Stimulated activated CD8-positive, alpha-beta memory T cell treated with anti-CD3 and anti-CD28 coated beads, Interleukin-15, amount 100 ng/mL, for 24 hours (primary cell): ENCODE measurements at regions not wholly inside any gene's neighbourhood (a gene's known extent, or its start where the extent isn't known, plus 50 kb on each side); places are given as distances from the start of the nearest gene placed in this dataset.

Experiments
- DNase-seq: peaks from one replicate; pipeline ENCODE4 v3.0.0-alpha.2; 2020; ENCODE audit warnings: low read depth

GRCh38 chr22:48651981-48652538 lies 1175.6 kb downstream of the BRD1 start:
- no peak for DNase-seq

DNA sequence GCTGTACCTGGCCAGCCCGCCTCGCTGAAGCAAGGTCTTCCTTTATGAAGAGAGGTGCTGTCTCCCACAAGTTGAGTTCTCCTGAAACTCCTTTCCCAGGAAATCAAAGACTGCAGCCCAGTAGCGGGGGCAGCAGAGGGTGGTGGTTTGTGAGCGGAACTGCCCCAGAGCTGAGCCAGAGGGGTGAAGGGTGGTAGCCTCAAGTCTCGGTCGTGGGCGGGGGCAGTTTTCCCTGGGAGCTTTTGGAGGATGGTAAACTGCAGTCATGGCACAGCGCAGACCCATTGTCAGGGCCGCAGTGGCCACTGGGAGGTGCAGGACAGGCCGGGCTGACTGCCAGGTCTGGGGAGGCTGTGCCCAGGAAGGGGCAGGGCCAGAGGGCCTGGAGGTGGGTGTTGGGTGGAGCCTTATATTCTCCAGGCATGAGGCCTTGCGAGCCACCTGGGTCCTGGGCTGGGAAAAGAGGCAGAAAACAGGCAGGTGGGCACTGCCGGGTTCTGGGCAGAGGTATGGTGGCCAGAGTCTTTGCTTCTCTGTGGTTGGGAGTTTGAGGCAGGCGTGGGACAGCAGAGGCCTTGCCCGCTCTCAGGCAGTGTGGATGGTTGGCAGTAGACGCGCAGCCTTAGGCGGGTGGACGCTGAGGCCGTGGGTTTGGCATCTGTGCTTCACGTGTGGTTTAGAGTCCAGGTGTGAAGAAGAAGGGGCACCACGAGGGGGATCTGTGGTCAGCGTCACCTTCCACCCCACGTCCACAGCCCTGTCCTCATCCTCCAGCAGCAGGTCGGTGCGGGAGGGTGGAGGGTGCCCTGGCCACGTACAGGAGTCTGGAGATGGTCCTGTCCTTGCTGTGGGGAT lies 1176.4 kb downstream of the BRD1 start:
- no peak for DNase-seq

DNA sequence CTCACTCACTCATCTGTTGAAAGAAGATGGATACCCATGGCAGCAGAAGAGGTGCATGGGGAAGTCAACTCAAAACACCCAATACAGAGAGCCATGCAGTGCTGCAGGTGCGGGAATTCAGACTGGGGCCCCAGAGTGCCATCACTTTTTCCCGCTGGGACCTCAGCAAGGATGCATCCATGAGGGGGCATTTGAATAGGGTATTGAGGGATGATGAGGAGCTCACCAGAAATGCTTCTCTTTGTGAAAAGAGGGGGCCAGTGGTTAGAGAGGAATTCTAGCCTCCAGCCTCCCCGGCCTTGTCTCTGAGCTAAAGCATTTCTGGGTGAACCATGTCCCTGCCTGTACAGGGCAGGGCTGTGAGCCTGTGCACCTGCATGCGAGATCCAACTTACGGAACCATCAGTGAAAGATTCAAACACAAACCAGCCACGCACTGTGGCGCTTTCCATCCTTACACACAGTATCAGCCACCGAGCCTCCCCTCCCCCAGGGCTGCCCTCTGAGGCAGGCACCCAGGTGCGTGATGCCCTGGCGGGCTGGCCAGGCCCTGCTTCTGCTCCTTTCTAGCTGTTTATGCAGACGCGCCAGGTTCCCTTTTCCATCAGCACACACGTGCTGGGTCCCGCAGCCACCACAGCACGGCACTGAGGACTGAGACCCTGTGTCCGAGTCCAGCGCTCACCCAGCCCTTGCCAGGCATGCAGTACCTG lies 1177.2 kb downstream of the BRD1 start:
- no peak for DNase-seq

DNA sequence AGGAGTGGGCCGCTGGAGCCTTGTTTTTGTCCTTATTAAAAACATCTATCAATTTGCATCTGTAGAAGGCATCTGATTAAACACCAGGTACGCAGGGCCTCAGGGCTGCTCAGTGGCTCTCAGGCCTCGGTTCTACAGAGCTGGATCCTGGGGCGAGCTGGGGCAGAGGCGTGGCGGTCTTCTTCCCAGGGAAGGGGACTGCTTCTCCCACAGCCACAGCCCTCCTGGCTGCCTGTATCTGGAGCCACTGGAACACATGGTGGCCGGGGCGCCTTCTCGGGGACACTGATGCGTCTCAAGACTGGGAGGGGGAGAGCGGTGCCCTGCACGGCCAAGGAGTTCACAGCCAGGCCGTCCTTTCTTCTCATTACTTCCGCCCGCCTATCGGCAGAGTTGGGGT lies 1178.2 kb downstream of the BRD1 start:
- DNase-seq = no peak

DNA sequence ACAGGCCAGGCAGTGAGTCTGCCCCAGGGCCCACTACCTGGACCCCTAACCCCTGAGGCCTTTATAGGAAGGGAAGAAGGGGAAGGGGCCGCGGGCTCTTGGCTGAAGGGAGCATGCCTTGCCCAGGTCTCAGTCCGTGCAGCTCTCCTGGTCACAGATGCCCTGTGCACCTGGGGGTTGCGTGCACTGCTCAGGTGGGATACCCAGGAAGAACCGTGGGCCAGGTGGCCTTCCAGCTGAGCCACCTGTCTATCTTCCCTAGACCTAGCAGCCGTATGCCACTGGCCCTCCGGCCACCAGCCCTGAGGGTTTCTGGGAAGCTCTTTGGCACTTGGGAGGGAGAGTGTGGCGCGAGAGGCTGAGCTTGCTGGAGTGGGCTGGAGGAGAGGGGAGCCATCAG lies 1178.6 kb downstream of the BRD1 start:
- DNase-seq = no peak

GRCh38 chr22:48647606-48648515 lies 1179.8 kb downstream of the BRD1 start:
- DNase-seq = no peak

- no peak for DNase-seq
These were observed 1180.6 kb downstream of the BRD1 start for GRCh38 chr22:48647051-48647450.

DNA sequence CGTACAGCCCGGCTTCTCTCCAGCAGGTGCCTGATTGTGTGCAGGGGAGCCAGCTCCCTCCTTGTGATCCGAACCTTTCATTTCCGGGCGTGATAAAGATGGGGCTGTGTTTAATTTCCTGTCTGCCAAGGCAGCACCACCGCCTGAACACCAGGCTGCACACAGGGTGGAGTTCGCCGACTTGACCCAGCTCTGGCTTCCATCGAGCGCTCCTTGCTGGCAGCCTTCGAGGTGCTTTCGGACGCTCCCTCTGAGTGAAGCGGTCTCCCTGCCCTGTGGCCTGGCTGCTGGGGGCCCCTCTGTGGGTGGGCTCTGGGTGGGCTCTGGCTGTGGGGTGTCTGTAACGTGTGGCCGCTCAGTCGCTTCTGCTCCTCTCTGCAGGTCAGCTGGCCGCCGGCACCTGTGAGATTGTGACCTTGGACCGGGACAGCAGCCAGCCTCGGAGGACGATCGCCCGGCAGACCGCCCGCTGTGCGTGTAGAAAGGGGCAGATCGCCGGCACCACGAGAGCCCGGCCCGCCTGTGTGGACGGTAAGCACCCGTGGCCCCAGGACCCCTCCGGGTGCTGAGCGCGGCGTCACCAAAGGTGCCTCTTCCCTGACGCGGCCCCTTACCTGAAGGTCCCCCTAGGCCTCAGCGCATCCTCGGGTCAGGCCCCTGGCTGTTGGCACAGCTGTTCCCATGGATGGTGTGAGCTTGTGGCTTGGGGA lies 1181.3 kb downstream of the BRD1 start:
- DNase-seq = no peak

DNA sequence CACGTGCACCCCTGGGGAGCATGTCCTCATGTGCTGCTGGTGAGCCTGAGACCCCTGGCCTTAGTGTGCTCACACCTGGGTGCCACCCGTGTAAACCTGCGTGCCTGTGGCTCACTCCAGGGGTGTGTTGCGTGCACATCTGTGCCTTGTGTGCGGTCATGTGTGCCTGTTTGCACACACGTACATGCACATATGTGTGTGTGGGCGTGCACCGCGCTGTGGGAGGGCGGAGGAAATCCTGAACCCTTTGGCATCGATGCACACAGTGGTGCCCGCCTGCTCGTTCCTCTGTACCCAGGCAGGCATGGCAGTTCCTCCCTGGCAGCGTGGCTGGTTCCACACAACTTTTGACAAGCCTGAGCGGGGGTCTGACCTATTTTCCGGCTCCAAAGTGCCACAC lies 1181.9 kb downstream of the BRD1 start:
- no peak for DNase-seq

DNA sequence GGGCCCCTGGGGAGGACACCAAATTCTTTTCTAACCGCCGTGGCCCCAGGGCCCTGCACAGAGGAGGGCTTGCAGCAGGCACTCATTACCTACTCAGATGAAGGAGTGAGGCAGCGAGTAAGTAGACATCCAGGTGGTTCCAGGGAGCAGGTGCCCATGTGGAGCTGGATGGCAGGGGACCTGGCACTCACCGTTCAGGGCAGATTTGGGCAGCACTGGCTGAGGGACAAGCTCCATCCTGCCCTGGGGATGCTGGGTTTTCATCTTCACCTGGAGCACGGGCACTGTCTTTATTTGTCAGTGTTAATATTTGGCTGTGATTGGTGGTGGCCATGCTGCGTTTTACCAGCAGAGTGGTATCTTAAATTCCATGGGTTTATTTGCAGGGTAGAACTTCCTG lies 1182.7 kb downstream of the BRD1 start:
- DNase-seq = no peak

GRCh38 chr22:48644108-48644507 lies 1183.6 kb downstream of the BRD1 start:
- DNase-seq = no peak

DNA sequence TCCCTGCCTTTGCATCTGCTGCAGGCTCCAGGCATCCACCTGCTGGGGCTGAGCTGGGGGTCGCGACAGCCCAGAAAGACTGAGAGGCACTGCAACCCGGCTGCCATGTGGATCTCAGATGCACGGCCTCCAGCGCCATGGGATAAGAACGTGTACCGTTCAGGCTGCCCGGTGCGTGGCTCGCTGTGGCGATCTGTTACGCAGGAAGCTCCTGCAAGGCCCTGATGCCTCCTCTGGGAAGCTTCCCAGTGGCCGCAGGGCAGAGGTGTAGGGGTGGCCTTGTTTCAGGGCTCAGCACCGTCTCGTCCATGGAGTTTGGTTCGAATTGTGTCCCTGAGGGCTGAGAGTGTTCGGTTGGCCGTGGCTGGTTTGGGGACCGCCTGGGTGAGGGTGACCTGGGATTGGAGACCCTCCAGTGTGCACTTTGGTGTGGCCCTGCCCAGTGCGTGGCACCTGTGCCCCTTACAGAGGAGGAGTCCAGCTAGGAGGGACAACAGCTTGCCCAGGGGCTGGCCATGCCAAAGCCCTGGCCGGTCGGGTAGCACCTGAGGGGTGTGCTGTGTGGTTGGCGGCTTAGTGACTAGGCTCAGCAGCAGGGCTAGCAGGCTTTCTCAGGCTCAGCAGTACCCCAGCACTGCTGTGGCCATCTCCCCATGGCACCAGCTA lies 1184.5 kb downstream of the BRD1 start:
- DNase-seq = no peak

DNA sequence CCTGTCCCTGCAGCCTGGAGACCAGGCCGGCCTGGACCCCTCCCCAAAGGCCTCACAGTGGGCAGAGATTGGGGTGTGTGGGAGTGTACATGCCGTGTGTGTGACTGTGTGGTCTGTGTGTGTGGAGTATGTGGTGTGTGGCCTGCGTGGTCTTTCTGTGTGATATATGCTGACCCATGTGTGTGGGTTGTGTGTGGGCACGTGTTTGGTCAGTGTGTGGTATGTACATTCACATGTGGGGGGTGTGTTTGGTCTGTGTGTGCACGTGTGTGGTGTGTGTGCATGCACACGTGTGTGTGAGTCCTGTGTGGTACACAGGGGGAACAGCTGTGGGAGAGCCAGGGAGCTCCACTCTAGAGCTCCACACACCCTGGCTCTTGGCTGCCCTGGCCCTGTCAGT lies 1185.1 kb downstream of the BRD1 start:
- no peak for DNase-seq

DNA sequence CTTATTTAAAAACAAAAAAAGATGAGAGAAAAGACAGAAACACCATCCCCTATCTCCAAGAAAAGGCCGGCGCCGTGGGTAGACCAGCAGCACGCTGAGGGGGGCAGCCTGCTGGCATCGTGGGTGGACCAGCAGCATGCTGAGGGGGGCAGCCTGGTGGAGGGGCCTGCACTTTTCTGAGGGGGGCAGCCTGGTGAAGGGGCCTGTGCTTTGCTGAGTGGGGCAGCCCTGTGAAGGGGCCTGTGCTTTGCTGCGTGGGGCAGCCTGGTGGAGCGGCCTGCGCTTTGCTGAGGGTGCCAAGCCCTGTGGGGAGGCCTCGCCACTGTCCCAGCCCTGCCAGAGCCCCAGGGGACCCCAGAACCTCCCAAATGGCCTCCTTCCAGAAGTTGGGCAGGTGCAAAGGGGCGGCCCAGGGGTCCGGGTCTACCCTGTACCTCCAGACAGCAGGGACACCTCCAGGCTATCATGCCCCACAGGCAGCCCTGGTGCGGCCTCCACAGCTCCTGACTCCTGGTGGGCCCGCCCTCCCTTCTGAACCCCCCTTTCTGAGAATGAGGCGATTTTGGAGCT lies 1185.7 kb downstream of the BRD1 start:
- no peak for DNase-seq

GRCh38 chr22:48640890-48641841 lies 1186.5 kb downstream of the BRD1 start:
- DNase-seq = no peak

- DNase-seq = no peak
These were observed 1187.6 kb downstream of the BRD1 start for GRCh38 chr22:48639896-48640748.

DNA sequence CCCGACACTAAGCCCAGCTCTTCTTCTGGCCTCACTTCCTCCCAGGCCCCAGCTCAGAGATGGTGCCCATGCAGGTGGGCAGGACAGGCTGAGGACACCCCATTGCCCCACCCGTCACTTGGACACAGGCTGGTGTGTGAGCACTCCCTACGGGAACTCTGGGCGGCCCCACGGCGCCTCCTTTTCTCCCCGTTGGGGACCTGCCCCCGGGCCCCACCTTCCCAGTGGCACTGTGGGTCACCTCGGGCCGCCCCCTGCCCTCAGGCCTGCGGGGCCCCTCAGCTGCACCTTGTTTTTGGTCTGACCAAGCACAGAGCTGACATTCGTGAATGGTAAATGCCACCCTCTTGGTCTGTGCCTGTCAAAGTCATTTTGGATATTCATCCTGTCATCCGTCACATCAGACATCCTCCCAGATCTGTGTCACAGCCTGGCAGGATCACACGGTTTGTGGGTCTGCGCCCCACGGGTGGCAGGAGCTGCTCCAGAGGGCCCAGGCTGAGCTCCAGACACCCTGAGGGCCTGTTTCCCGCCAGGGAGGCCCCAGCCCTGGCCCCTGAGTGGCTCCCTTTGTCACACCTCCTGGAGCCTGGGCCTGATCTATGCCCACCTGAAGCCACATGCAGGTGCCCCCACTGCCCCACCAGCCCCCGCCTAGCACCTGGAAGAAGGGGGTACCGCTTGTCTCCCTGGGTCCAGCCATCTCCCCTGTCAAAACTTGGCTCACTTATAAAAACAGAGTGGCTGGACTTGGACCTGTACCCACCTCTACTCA lies 1188.5 kb downstream of the BRD1 start:
- no peak for DNase-seq

GRCh38 chr22:48637231-48637630 lies 1190.4 kb downstream of the BRD1 start:
- DNase-seq = no peak
